Retinal pigment epithelial cell (primary cell): ENCODE measurements at regions not wholly inside any gene's neighbourhood (a gene's known extent, or its start where the extent isn't known, plus 50 kb on each side); places are given as distances from the start of the nearest gene placed in this dataset.

ENCODE experiments used
- DNase-seq: peaks from one replicate; pipeline ENCODE4 v3.0.0-alpha.2; 2010; ENCODE audit warnings: low read depth
- H3K4me3 ChIP-seq: 2 replicates; pipeline ENCODE4 v1.5.1; 2011; ENCODE audit warnings: mild to moderate bottlenecking, low read length, control low read depth, moderate library complexity
- CTCF ChIP-seq: conservative IDR thresholded peaks from 2 replicates; pipeline ENCODE4 v1.5.1; 2011; ENCODE audit warnings: low read depth, low read length, control low read depth, inconsistent platforms

GRCh38 chr11:38818720-38819119 is 2220.7 kb upstream of the RAG2 start:
- DNase-seq = no peak
- no peak for TF ChIP-seq CTCF
- H3K4me3 ChIP-seq = no peak overlapping the region

DNA sequence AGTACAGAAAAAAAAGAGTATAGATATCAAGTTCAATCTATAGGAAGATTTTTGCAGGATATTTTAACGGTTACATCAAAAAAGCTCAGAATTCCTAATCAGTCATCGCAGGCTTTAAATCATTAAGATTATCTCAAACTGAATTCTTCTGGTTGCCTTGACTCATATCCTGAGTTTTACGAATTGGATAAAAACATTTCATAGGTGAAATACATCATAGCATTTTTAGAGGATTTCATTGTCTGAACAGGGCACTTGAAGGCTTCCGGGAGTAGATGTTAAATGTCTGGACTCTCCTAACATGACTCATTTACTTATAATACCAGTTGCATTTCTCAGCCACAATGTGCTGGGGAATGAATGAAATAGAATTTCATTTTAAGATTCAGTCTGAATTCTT is 2216.6 kb upstream of the RAG2 start:
- peak; percentile 43 for DNase-seq
- no peak for TF ChIP-seq CTCF
- no peak overlapping the region for H3K4me3 ChIP-seq

DNA sequence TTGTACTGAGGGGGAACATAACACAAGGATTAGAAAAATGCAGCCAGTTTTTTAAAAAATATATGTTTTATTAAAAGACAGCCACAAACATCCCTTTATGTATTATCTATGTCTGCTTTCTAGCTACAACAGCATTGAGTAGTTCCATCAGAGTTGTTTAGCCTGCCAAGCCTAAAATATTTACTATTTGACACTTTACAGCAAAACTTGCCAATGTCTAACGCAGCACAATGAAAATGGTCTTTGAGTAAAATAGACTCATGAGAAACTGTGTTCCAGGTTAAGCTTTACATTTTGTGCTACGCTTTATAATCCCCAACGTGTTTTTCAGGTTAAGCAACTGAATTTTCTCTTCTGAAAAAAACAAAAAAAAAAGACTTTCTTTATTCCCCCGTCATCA is 2211.5 kb upstream of the RAG2 start:
- no peak for DNase-seq
- no peak for TF ChIP-seq CTCF
- no peak overlapping the region for H3K4me3 ChIP-seq

- H3K4me3 ChIP-seq = no peak overlapping the region
- TF ChIP-seq CTCF = no peak
- no peak for DNase-seq
Measured at GRCh38 chr11:38796281-38796680, 2198.2 kb upstream of the RAG2 start.

DNA sequence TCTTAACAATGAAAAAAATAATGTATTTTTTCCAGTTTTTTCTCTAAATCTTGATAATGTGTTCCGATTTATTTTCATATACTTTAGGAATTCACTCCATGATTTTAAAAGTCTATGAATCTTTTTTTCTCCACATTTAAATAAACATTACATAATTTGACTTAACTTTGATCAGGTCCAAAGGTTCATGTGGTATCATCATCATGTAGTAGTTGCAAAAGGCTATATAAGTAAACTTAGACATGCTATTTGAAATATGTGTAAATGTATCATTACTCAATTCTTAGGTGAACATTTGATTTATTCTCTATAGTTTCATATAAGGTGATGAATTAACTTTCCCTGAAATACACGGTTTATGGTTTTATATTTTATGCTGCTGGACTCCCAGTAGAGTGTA is 2197.0 kb upstream of the RAG2 start:
- TF ChIP-seq CTCF = no peak
- no peak overlapping the region for H3K4me3 ChIP-seq
- no peak for DNase-seq

DNA sequence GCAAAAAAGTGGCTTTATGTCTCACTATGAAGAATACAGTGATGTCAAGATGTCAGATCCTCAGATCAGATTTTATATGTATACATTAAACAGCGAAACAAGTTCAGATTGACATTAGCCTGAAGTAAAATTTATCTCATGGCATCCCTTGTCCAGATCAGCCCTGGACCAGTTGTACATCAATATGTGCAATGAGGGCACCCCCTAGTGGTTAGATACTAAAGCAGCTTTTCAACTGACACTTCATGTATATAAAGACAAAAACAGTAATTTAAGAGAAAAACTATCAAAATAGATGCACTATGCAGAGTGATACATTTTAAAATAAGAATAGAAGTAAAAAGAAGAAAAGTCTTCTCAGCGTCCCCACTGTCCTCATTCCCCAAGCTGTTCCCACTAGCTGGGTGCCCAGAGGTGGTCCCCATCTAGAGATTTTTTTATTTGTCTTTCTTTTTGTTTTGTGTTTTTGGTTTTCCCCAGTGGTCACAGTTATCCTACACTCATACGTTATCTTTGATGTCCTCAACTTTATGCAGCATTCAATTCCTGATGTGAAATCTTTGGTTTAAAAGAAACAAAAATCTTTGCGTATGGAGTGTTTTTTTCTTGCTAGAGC is 2193.4 kb upstream of the RAG2 start:
- peak; percentile 74 for TF ChIP-seq CTCF
- H3K4me3 ChIP-seq = no peak overlapping the region
- peak; percentile 12 for DNase-seq

DNA sequence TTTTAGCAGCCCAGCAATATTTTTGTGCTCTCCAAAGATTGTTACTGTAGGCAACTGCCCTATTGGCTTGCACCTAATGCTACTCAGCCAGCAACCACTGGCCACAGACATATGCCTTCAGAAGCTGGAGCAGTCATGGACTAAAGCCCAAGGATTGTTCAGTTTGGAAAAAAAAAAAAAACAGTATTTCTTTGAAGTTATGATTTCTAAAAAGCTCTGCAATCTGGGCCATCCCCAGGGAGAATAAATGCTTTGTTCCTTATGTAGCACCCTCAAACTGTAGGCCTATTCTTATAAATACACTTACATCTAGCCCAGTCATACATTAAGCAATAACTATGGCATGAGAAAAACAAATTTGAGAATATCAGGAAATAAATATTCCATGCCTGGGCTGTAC is 2190.5 kb upstream of the RAG2 start:
- H3K4me3 ChIP-seq = no peak overlapping the region
- no peak for TF ChIP-seq CTCF
- no peak for DNase-seq
